ENCODE measurements at regions not wholly inside any gene's neighbourhood (a gene's known extent, or its start where the extent isn't known, plus 50 kb on each side); places are given as distances from the start of the nearest gene placed in this dataset.

DNA sequence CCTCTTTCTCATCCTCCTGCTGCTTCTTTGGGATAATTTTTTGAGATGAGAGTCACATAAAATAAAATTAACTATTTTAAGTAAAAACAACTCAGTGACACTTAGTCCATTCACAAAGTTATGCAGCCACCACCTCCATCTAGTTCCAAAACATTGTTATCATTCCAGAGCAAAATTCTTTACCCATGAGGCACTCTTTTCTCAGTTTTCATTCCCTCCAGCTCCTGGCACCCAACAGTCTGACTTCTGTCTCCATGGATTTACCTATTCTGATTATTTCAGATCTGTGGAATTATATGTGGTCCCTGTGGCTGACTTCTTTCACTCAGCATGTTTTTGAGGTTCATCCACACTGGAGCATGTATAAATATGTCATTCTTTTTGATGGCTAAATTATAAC, 239.9 kb upstream of the DYNLRB2 start:
- no peak for TF ChIP-seq CTCF (IDR thresholded peaks at IDR 0.05)
- TF ChIP-seq, protein P1, sequence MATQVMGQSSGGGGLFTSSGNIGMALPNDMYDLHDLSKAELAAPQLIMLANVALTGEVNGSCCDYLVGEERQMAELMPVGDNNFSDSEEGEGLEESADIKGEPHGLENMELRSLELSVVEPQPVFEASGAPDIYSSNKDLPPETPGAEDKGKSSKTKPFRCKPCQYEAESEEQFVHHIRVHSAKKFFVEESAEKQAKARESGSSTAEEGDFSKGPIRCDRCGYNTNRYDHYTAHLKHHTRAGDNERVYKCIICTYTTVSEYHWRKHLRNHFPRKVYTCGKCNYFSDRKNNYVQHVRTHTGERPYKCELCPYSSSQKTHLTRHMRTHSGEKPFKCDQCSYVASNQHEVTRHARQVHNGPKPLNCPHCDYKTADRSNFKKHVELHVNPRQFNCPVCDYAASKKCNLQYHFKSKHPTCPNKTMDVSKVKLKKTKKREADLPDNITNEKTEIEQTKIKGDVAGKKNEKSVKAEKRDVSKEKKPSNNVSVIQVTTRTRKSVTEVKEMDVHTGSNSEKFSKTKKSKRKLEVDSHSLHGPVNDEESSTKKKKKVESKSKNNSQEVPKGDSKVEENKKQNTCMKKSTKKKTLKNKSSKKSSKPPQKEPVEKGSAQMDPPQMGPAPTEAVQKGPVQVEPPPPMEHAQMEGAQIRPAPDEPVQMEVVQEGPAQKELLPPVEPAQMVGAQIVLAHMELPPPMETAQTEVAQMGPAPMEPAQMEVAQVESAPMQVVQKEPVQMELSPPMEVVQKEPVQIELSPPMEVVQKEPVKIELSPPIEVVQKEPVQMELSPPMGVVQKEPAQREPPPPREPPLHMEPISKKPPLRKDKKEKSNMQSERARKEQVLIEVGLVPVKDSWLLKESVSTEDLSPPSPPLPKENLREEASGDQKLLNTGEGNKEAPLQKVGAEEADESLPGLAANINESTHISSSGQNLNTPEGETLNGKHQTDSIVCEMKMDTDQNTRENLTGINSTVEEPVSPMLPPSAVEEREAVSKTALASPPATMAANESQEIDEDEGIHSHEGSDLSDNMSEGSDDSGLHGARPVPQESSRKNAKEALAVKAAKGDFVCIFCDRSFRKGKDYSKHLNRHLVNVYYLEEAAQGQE (IDR thresholded peaks at IDR 0.05; ENCODE audit: insufficient read depth in 1 of 2, low read depth in 2 of 2, low read length in 1 of 2), result no peak
